MM.1S (cell line): ENCODE measurements at regions not wholly inside any gene's neighbourhood (a gene's known extent, or its start where the extent isn't known, plus 50 kb on each side); places are given as distances from the start of the nearest gene placed in this dataset.

ENCODE experiments used
- DNase-seq: peaks from one replicate; pipeline ENCODE4 v3.0.0-alpha.2; 2015
- H2AFZ ChIP-seq: fragments of 300-600 bp; sonication (generic); 2 replicates; pipeline ENCODE4 v1.6.0; 2016; ENCODE audit warnings: antibody characterized with exemption, low read length
- H3F3A ChIP-seq: fragments of 300-600 bp; sonication (generic); 2 replicates; pipeline ENCODE4 v1.6.1; 2016; ENCODE audit warnings: mild to moderate bottlenecking, antibody characterized with exemption, low read length, moderate library complexity, mixed read lengths; ENCODE audit not compliant: insufficient read depth
- H3K27ac ChIP-seq: fragments of 300-600 bp; sonication (generic); 2 replicates; pipeline ENCODE4 v1.5.1; 2016; ENCODE audit warnings: mild to moderate bottlenecking, low read length
- H3K27me3 ChIP-seq: fragments of 300-600 bp; sonication (generic); replicated peaks from 2 replicates; pipeline ENCODE4 v1.6.0; 2016; ENCODE audit warnings: low read length; ENCODE audit not compliant: insufficient read depth
- H3K36me3 ChIP-seq: fragments of 300-600 bp; sonication (generic); replicated peaks from 2 replicates; pipeline ENCODE4 v1.6.1; 2016; ENCODE audit warnings: mild to moderate bottlenecking, low read length, mixed read lengths; ENCODE audit not compliant: insufficient read depth
- H3K4me1 ChIP-seq: fragments of 300-600 bp; sonication (generic); 2 replicates; pipeline ENCODE4 v1.6.1; 2016; ENCODE audit warnings: low read length, mixed read lengths
- H3K4me2 ChIP-seq: fragments of 300-600 bp; sonication (generic); 2 replicates; pipeline ENCODE4 v1.6.0; 2016; ENCODE audit warnings: low read depth, low read length
- H3K4me3 ChIP-seq: fragments of 300-600 bp; sonication (generic); 2 replicates; pipeline ENCODE4 v1.5.1; 2016; ENCODE audit warnings: low read length, mixed read lengths
- H3K79me2 ChIP-seq: fragments of 300-600 bp; sonication (generic); 2 replicates; pipeline ENCODE4 v1.6.1; 2016; ENCODE audit warnings: mixed run types, low read length, mixed read lengths
- H3K9ac ChIP-seq: fragments of 300-600 bp; sonication (generic); 2 replicates; pipeline ENCODE4 v1.6.1; 2016; ENCODE audit warnings: low read length, mixed read lengths
- H3K9me2 ChIP-seq: fragments of 300-600 bp; sonication (generic); replicated peaks from 2 replicates; pipeline ENCODE4 v1.6.1; 2016; ENCODE audit warnings: mild to moderate bottlenecking, low read length, mixed read lengths; ENCODE audit not compliant: insufficient read depth
- H3K9me3 ChIP-seq: fragments of 300-600 bp; sonication (generic); replicated peaks from 2 replicates; pipeline ENCODE4 v1.6.1; 2016; ENCODE audit warnings: mild to moderate bottlenecking, low read length, mixed read lengths; ENCODE audit not compliant: insufficient read depth
- H4K20me1 ChIP-seq: fragments of 300-600 bp; sonication (generic); 2 replicates; pipeline ENCODE4 v1.6.1; 2016; ENCODE audit warnings: mild to moderate bottlenecking, low read length, moderate library complexity, mixed read lengths; ENCODE audit not compliant: insufficient read depth
- CTCF ChIP-seq: fragments of 300-600 bp; sonication (generic); IDR thresholded peaks from 2 replicates; pipeline ENCODE4 v1.5.1; 2016; ENCODE audit warnings: antibody characterized with exemption, low read length, mixed read lengths
- EZH2 ChIP-seq: fragments of 300-600 bp; sonication (generic); optimal IDR thresholded peaks from 2 replicates; pipeline ENCODE3; 2017; ENCODE audit warnings: low read depth, mild to moderate bottlenecking, antibody characterized with exemption, low read length, mixed read lengths
- EZH2phosphoT487 ChIP-seq: fragments of 300-600 bp; sonication (generic); IDR thresholded peaks from 2 replicates; pipeline ENCODE4 v1.6.1; 2018; ENCODE audit warnings: antibody characterized with exemption, low read length

DNA sequence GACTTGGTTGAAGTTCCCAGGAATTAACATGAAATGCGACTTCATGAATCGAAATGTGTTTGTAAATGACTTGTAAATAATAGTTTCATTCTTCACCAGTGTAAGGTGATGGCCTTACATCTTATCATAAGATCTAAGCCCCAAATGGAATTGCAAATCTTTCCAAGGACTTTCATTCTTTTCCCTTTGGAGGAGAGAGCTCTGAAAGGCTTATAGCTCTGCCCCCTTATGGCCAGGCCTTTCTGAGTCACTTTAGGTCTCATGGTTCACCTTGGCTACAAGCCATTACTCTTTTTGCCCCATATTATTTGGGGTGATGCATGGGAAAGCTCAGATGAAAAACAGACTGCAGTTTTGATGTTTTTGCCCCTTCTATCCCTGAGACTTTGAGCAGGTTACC is 209.1 kb upstream of the BMP2 start:
- H3K4me2 ChIP-seq: no peak overlapping the region
- DNase-seq: no peak
- H3K4me1 ChIP-seq: no peaks in the 10 kb centered on the region

GRCh38 chr20:6533761-6534479 is 233.6 kb upstream of the BMP2 start:
- Histone ChIP-seq H3K27me3 (no peaks in the 10 kb centered on the region), H3K27ac (no peak overlapping the region), H3K9ac (no peak overlapping the region), H3K4me1 (no peaks in the 10 kb centered on the region), H3K4me2 (no peak overlapping the region), H3K4me3 (no peak overlapping the region), H4K20me1 (no peaks in the 10 kb centered on the region), H2AFZ (no peak overlapping the region), H3K9me2 (no peaks in the 10 kb centered on the region), H3F3A (no peaks in the 10 kb centered on the region), H3K36me3 (no peaks in the 10 kb centered on the region), H3K9me3 (no peaks in the 10 kb centered on the region), H3K79me2 (no peaks in the 10 kb centered on the region)
- no peak for TF ChIP-seq EZH2phosphoT487
- TF ChIP-seq EZH2: no peak
- TF ChIP-seq CTCF: no peak
- DNase-seq: no peak

More for the DNA sequence above, 209.1 kb upstream of the BMP2 start:
- Histone ChIP-seq H4K20me1 (no peaks in the 10 kb centered on the region), H3K9me3 (no peaks in the 10 kb centered on the region), H3K79me2 (no peaks in the 10 kb centered on the region), H3K9me2 (no peaks in the 10 kb centered on the region), H3K4me3 (no peak overlapping the region), H2AFZ (no peak overlapping the region), H3K27me3 (no peaks in the 10 kb centered on the region), H3K27ac (no peak overlapping the region), H3K36me3 (no peaks in the 10 kb centered on the region), H3K9ac (no peak overlapping the region), H3F3A (no peaks in the 10 kb centered on the region)
- no peak for TF ChIP-seq CTCF
- no peak for TF ChIP-seq EZH2phosphoT487
- TF ChIP-seq EZH2: no peak

GRCh38 chr20:6533351-6533750 is 234.1 kb upstream of the BMP2 start:
- H3K27ac ChIP-seq: no peak overlapping the region
- H3K9me2 ChIP-seq: no peaks in the 10 kb centered on the region
- H3K27me3 ChIP-seq: no peaks in the 10 kb centered on the region
- H3K9me3 ChIP-seq: no peaks in the 10 kb centered on the region
- H3K79me2 ChIP-seq: no peaks in the 10 kb centered on the region
- no peaks in the 10 kb centered on the region for H3K36me3 ChIP-seq
- no peaks in the 10 kb centered on the region for H3F3A ChIP-seq
- no peak overlapping the region for H3K9ac ChIP-seq
- no peak overlapping the region for H3K4me3 ChIP-seq
- no peaks in the 10 kb centered on the region for H4K20me1 ChIP-seq
- no peaks in the 10 kb centered on the region for H3K4me1 ChIP-seq
- no peak overlapping the region for H2AFZ ChIP-seq
- no peak for DNase-seq
- H3K4me2 ChIP-seq: no peak overlapping the region
- TF ChIP-seq EZH2 (no peak), CTCF (no peak), EZH2phosphoT487 (no peak)
